HG02678 (cell line): ENCODE measurements at regions not wholly inside any gene's neighbourhood (a gene's known extent, or its start where the extent isn't known, plus 50 kb on each side); places are given as distances from the start of the nearest gene placed in this dataset.
"Not testable (repeated sequence)": the region's sequence is repeated elsewhere in the genome, so short reads cannot be mapped to it uniquely, and the experiment has no call there.

ENCODE experiments used
- ATAC-seq: cut with Tn5 transposase; IDR thresholded peaks from one replicate; pipeline ENCODE4 v1.9.1; 2021; ENCODE audit warnings: mild to moderate bottlenecking, moderate library complexity; ENCODE audit not compliant: unreplicated experiment

- ATAC-seq, result no peak
Observed at GRCh38 chr7:126179916-126180315, 1072.8 kb downstream of the GRM8 start.

GRCh38 chr7:126178865-126179264 is 1073.9 kb downstream of the GRM8 start:
- no peak for ATAC-seq

GRCh38 chr7:126177782-126178181 is 1075.0 kb downstream of the GRM8 start:
- ATAC-seq, result no peak

GRCh38 chr7:126166645-126167044 is 1086.1 kb downstream of the GRM8 start:
- ATAC-seq, result no peak

GRCh38 chr7:126163647-126164046 is 1089.1 kb downstream of the GRM8 start:
- ATAC-seq, result no peak

GRCh38 chr7:126157391-126157790 is 1095.3 kb downstream of the GRM8 start:
- ATAC-seq, result no peak

GRCh38 chr7:126150278-126150958 is 1102.3 kb downstream of the GRM8 start:
- no peak for ATAC-seq

GRCh38 chr7:126140858-126141466 is 1111.8 kb downstream of the GRM8 start:
- no peak for ATAC-seq

- ATAC-seq, result no peak
Observed at GRCh38 chr7:126119981-126120380, 1132.8 kb downstream of the GRM8 start.

- ATAC-seq, result no peak
Observed at GRCh38 chr7:126103582-126103981, 1149.2 kb downstream of the GRM8 start.

GRCh38 chr7:126083014-126083413 is 1153.4 kb upstream of the POT1 start:
- no peak for ATAC-seq

- ATAC-seq, result peak; percentile 61
Observed at GRCh38 chr7:126079581-126079980, 1150.0 kb upstream of the POT1 start.

GRCh38 chr7:126079151-126079550 is 1149.5 kb upstream of the POT1 start:
- ATAC-seq, result no peak

GRCh38 chr7:126065766-126066165 is 1136.1 kb upstream of the POT1 start:
- ATAC-seq, result no peak

- ATAC-seq, result no peak
Observed at GRCh38 chr7:126057979-126058378, 1128.4 kb upstream of the POT1 start.

GRCh38 chr7:126056613-126057012 is 1127.0 kb upstream of the POT1 start:
- ATAC-seq, result not testable (repeated sequence)

- no peak for ATAC-seq
Observed at GRCh38 chr7:126052229-126052628, 1122.6 kb upstream of the POT1 start.

- no peak for ATAC-seq
Observed at GRCh38 chr7:126044662-126045061, 1115.0 kb upstream of the POT1 start.

- no peak for ATAC-seq
Observed at GRCh38 chr7:126041472-126041871, 1111.8 kb upstream of the POT1 start.

- ATAC-seq, result no peak
Observed at GRCh38 chr7:126040114-126041045, 1110.8 kb upstream of the POT1 start.

- no peak for ATAC-seq
Observed at GRCh38 chr7:126026421-126027088, 1096.9 kb upstream of the POT1 start.
